DND-41 (cell line): ENCODE measurements at regions not wholly inside any gene's neighbourhood (a gene's known extent, or its start where the extent isn't known, plus 50 kb on each side); places are given as distances from the start of the nearest gene placed in this dataset.

Experiments
- EZH2 ChIP-seq: IDR thresholded peaks from 3 replicates; pipeline ENCODE4 v1.6.1; 2012; ENCODE audit warnings: borderline replicate concordance, low read depth, mild to moderate bottlenecking, moderate library complexity, low read length, inconsistent platforms; ENCODE audit not compliant: severe bottlenecking
- TF ChIP-seq, protein P1 (sequence below): IDR thresholded peaks from 2 replicates; pipeline ENCODE4 v1.5.1; 2012; ENCODE audit warnings: borderline replicate concordance, low read length, moderate library complexity, mild to moderate bottlenecking; ENCODE audit not compliant: poor library complexity, severe bottlenecking; ENCODE audit errors: extremely low read depth

DNA sequence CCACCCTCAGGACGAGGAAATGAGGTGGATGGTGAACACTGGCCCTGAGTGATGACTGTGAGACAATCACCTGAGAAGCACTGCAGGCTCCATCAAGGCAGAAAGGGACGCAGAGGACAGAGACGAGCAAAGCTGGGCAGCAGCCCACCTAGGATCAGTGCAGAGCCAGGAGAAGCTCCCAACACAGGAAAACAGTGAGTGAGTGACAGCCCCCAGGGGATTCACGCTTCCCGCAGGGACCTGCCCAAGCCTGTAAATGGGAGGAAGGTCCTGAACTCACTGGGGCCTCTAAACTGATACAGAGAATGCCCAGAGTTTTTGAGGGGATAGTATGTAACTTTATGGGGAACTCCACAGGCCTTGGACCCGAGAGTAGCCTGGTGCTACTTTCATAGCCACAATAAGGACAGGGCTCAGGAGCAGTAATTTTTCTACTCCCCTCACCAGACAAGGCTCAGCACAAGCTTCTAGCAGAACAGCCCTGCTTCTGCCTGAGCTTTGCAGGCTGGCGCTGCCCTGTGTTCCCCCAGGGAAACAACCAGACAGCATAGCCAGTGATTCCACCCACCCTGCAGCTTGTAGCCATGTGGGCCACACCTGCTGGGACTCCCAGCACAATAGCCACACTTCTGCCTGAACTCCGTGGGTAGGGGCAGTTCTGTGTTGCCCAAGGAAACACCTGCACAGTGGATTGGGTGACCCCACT is 708.4 kb downstream of the POM121L12 start:
- TF ChIP-seq, protein P1, sequence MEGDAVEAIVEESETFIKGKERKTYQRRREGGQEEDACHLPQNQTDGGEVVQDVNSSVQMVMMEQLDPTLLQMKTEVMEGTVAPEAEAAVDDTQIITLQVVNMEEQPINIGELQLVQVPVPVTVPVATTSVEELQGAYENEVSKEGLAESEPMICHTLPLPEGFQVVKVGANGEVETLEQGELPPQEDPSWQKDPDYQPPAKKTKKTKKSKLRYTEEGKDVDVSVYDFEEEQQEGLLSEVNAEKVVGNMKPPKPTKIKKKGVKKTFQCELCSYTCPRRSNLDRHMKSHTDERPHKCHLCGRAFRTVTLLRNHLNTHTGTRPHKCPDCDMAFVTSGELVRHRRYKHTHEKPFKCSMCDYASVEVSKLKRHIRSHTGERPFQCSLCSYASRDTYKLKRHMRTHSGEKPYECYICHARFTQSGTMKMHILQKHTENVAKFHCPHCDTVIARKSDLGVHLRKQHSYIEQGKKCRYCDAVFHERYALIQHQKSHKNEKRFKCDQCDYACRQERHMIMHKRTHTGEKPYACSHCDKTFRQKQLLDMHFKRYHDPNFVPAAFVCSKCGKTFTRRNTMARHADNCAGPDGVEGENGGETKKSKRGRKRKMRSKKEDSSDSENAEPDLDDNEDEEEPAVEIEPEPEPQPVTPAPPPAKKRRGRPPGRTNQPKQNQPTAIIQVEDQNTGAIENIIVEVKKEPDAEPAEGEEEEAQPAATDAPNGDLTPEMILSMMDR, result no peak
- TF ChIP-seq EZH2, result no peak
